ENCODE measurements at regions not wholly inside any gene's neighbourhood (a gene's known extent, or its start where the extent isn't known, plus 50 kb on each side); places are given as distances from the start of the nearest gene placed in this dataset.

GRCh38 chr10:53737132-53737531 is 964.5 kb upstream of the MBL2 start:
- TF ChIP-seq CTCF (IDR thresholded peaks at IDR 0.05) (no peak), EZH2 (IDR thresholded peaks at IDR 0.05; ENCODE audit: borderline replicate concordance, insufficient read depth, low read depth, low read length, poor library complexity, severe bottlenecking) (no peak)

Measured in B cell (primary cell).